Stimulated activated naive CD4-positive, alpha-beta T cell treated with Interleukin-2 at 50 U/mL for 16 hours (primary cell): ENCODE measurements at regions not wholly inside any gene's neighbourhood (a gene's known extent, or its start where the extent isn't known, plus 50 kb on each side); places are given as distances from the start of the nearest gene placed in this dataset.

Experiments
- DNase-seq: peaks from one replicate; lab custom pipeline; 2025; lab: John Stamatoyannopoulos, UW

GRCh38 chr5:82807021-82807420 is 270.2 kb downstream of the TMEM167A start:
- no peak for DNase-seq

GRCh38 chr5:82806513-82806912 is 270.7 kb downstream of the TMEM167A start:
- DNase-seq = no peak

GRCh38 chr5:82804155-82804690 is 273.0 kb downstream of the TMEM167A start:
- DNase-seq = no peak

- no peak for DNase-seq
These were observed 274.2 kb downstream of the TMEM167A start for GRCh38 chr5:82802954-82803353.

- DNase-seq = no peak
These were observed 276.4 kb downstream of the TMEM167A start for GRCh38 chr5:82800826-82801225.

GRCh38 chr5:82799361-82800077 is 277.7 kb downstream of the TMEM167A start:
- no peak for DNase-seq

- no peak for DNase-seq
These were observed 278.5 kb downstream of the TMEM167A start for GRCh38 chr5:82798676-82799075.

GRCh38 chr5:82796643-82797416 is 280.4 kb downstream of the TMEM167A start:
- DNase-seq = no peak

GRCh38 chr5:82794876-82795275 is 282.3 kb downstream of the TMEM167A start:
- DNase-seq = no peak

- DNase-seq = peak; percentile 20
These were observed 283.3 kb downstream of the TMEM167A start for GRCh38 chr5:82793808-82794419.

GRCh38 chr5:82792096-82792495 is 285.1 kb downstream of the TMEM167A start:
- no peak for DNase-seq

- no peak for DNase-seq
These were observed 288.1 kb downstream of the TMEM167A start for GRCh38 chr5:82789095-82789494.

- no peak for DNase-seq
These were observed 290.4 kb downstream of the TMEM167A start for GRCh38 chr5:82786748-82787147.

GRCh38 chr5:82785882-82786509 is 291.2 kb downstream of the TMEM167A start:
- no peak for DNase-seq

- DNase-seq = no peak
These were observed 291.7 kb downstream of the TMEM167A start for GRCh38 chr5:82785456-82785855.

GRCh38 chr5:82784521-82784920 is 292.7 kb downstream of the TMEM167A start:
- DNase-seq = no peak

GRCh38 chr5:82777106-82777505 is 300.1 kb downstream of the TMEM167A start:
- DNase-seq = no peak

- DNase-seq = no peak
These were observed 304.9 kb downstream of the TMEM167A start for GRCh38 chr5:82772281-82772680.

GRCh38 chr5:82766206-82766605 is 311.0 kb downstream of the TMEM167A start:
- no peak for DNase-seq

- DNase-seq = no peak
These were observed 311.4 kb downstream of the TMEM167A start for GRCh38 chr5:82765765-82766164.

GRCh38 chr5:82760856-82761255 is 316.3 kb downstream of the TMEM167A start:
- DNase-seq = no peak

- no peak for DNase-seq
These were observed 318.3 kb downstream of the TMEM167A start for GRCh38 chr5:82758881-82759280.
